Glutamatergic neuron (in vitro differentiated cells): ENCODE measurements at regions not wholly inside any gene's neighbourhood (a gene's known extent, or its start where the extent isn't known, plus 50 kb on each side); places are given as distances from the start of the nearest gene placed in this dataset.
"Not testable (repeated sequence)": the region's sequence is repeated elsewhere in the genome, so short reads cannot be mapped to it uniquely, and the experiment has no call there.

Experiments
- DNase-seq: peaks from one replicate; pipeline ENCODE4 v3.0.0; 2022
- H3K27ac Mint-ChIP-seq: one replicate; pipeline ENCODE4 v1.8.0; 2020; ENCODE audit warnings: mild to moderate bottlenecking, mixed read lengths, inconsistent platforms; ENCODE audit not compliant: unreplicated experiment
- H3K27me3 Mint-ChIP-seq: one replicate; pipeline ENCODE4 v1.8.0; 2020; ENCODE audit warnings: mild to moderate bottlenecking, moderate library complexity, mixed read lengths, inconsistent platforms; ENCODE audit not compliant: unreplicated experiment
- H3K36me3 Mint-ChIP-seq: one replicate; pipeline ENCODE4 v1.8.0; 2020; ENCODE audit warnings: mild to moderate bottlenecking, mixed read lengths, inconsistent platforms; ENCODE audit not compliant: unreplicated experiment
- H3K4me1 Mint-ChIP-seq: one replicate; pipeline ENCODE4 v1.8.0; 2020; ENCODE audit warnings: mild to moderate bottlenecking, low read depth, mixed read lengths, inconsistent platforms; ENCODE audit not compliant: unreplicated experiment
- H3K4me3 Mint-ChIP-seq: one replicate; pipeline ENCODE4 v1.8.0; 2020; ENCODE audit warnings: mild to moderate bottlenecking, mixed read lengths, inconsistent platforms; ENCODE audit not compliant: unreplicated experiment
- H3K9me3 Mint-ChIP-seq: one replicate; pipeline ENCODE4 v1.8.0; 2020; ENCODE audit warnings: mild to moderate bottlenecking, moderate library complexity, mixed read lengths, inconsistent platforms; ENCODE audit not compliant: unreplicated experiment
- CTCF ChIP-seq: fragments of 200-600 bp; sonication (generic); IDR thresholded peaks from one replicate; pipeline ENCODE4 v1.5.0; 2021; ENCODE audit not compliant: partially characterized antibody, unreplicated experiment

DNA sequence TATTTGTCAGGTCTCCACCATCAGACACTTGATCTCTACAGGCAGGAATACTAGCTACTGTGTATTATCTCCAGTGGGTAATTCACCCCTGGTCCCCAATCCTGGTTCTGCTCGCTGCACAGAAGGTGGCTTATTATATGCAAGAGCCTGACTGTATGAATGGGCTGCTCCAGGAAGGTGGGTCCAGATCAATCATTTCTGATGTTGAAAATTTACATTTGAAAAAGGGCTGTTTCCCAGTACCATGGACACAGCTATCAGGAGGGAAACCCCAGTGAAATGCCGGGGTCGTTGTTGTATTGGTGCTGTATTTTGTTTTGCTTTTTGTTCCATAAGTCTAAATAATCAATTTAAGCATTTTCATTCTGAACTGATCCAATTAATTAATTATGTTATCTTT, 367.6 kb downstream of the RND3 start:
- DNase-seq = no peak
- no peak overlapping the region for H3K27ac Mint-ChIP-seq
- peaks cover 6% of the 10 kb centered on the region for H3K4me1 Mint-ChIP-seq
- no peak for TF ChIP-seq CTCF
- H3K27me3 Mint-ChIP-seq = no peaks in the 10 kb centered on the region
- no peaks in the 10 kb centered on the region for H3K36me3 Mint-ChIP-seq
- no peak overlapping the region for H3K4me3 Mint-ChIP-seq
- no peaks in the 10 kb centered on the region for H3K9me3 Mint-ChIP-seq

DNA sequence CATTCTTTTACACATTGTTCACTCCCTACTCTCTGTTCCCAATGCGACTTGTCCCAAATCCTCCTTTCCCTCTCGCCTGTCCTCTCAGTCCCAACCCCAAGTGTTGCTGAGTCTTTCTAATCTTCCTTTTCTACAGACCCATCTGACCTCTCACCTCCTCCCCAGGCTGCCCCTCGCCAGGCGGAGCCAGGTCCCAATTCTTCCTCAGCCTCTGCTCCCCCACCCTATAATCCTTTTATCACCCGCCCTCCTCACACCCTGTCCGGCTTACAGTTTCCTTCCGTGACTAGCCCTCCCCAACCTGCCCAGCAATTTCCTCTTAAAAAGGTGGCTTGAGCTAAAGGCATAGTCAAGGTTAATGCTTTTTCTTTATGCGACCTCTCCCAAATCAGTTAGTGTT, 373.4 kb downstream of the RND3 start:
- H3K4me3 Mint-ChIP-seq, H3K27me3 Mint-ChIP-seq, DNase-seq, H3K4me1 Mint-ChIP-seq, H3K27ac Mint-ChIP-seq, H3K9me3 Mint-ChIP-seq, H3K36me3 Mint-ChIP-seq: not testable (repeated sequence)

GRCh38 chr2:150110548-150110947, 376.9 kb downstream of the RND3 start:
- TF ChIP-seq CTCF = no peak
- H3K36me3 Mint-ChIP-seq = no peaks in the 10 kb centered on the region
- DNase-seq = no peak
- H3K27me3 Mint-ChIP-seq = no peaks in the 10 kb centered on the region
- no peak overlapping the region for H3K4me3 Mint-ChIP-seq
- no peak overlapping the region for H3K27ac Mint-ChIP-seq
- H3K4me1 Mint-ChIP-seq = peaks cover 4% of the 10 kb centered on the region
- H3K9me3 Mint-ChIP-seq = no peaks in the 10 kb centered on the region

GRCh38 chr2:150109912-150110311, 377.6 kb downstream of the RND3 start:
- DNase-seq = no peak
- H3K27ac Mint-ChIP-seq = no peak overlapping the region
- no peaks in the 10 kb centered on the region for H3K27me3 Mint-ChIP-seq
- TF ChIP-seq CTCF = no peak
- no peaks in the 10 kb centered on the region for H3K36me3 Mint-ChIP-seq
- peaks cover 4% of the 10 kb centered on the region for H3K4me1 Mint-ChIP-seq
- H3K9me3 Mint-ChIP-seq = no peaks in the 10 kb centered on the region
- H3K4me3 Mint-ChIP-seq = no peak overlapping the region

GRCh38 chr2:150109028-150109427, 378.4 kb downstream of the RND3 start:
- Mint-ChIP-seq H3K9me3 (no peaks in the 10 kb centered on the region), H3K27me3 (no peaks in the 10 kb centered on the region), H3K27ac (no peak overlapping the region), H3K36me3 (no peaks in the 10 kb centered on the region), H3K4me1 (peaks cover 4% of the 10 kb centered on the region), H3K4me3 (no peak overlapping the region)
- DNase-seq = no peak
- TF ChIP-seq CTCF = no peak

DNA sequence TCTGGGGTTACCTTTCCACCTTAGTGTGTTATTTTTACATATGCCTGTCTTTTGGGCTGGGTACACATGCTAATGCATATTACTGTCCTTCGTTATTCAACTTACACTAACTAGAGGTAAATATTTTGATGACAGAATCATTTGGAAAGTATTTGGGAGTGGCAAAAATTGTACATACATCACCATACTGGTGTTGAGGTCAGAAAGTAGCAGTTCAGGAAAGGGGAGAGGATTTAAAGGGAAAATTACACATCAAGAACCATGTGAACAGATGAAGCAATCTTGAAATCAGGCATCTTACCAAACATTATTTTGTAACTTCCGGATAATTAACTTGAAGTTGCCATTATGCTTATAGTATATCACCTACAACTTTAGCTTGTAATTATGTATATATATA, 379.7 kb downstream of the RND3 start:
- Mint-ChIP-seq H3K36me3 (no peaks in the 10 kb centered on the region), H3K9me3 (no peaks in the 10 kb centered on the region)
- no peak for TF ChIP-seq CTCF

More for the DNA sequence above, 379.7 kb downstream of the RND3 start:
- Mint-ChIP-seq H3K27me3 (no peaks in the 10 kb centered on the region), H3K4me3 (no peak overlapping the region), H3K27ac (no peak overlapping the region), H3K4me1 (peaks cover 4% of the 10 kb centered on the region)
- DNase-seq = no peak
